Loucy (cell line): ENCODE measurements at regions not wholly inside any gene's neighbourhood (a gene's known extent, or its start where the extent isn't known, plus 50 kb on each side); places are given as distances from the start of the nearest gene placed in this dataset.
"Not testable (repeated sequence)": the region's sequence is repeated elsewhere in the genome, so short reads cannot be mapped to it uniquely, and the experiment has no call there.

Experiments used
- H2AFZ ChIP-seq: fragments of 200-600 bp; sonication (generic); 2 replicates; pipeline ENCODE4 v1.6.0; 2016; ENCODE audit warnings: antibody characterized with exemption, mild to moderate bottlenecking, low read length, moderate library complexity
- H3F3A ChIP-seq: fragments of 200-600 bp; 2 replicates; pipeline ENCODE4 v1.6.0; 2016; ENCODE audit warnings: antibody characterized with exemption, low read depth, mild to moderate bottlenecking
- H3K27me3 ChIP-seq: fragments of 200-600 bp; sonication (generic); 2 replicates; pipeline ENCODE4 v1.6.1; 2014; ENCODE audit warnings: low read length, mild to moderate bottlenecking; ENCODE audit not compliant: insufficient read depth, poor library complexity, severe bottlenecking
- H3K36me3 ChIP-seq: fragments of 200-600 bp; sonication (generic); 2 replicates; pipeline ENCODE4 v1.6.1; 2016; ENCODE audit warnings: low read length; ENCODE audit not compliant: insufficient read depth
- H3K4me1 ChIP-seq: fragments of 200-600 bp; sonication (generic); 2 replicates; pipeline ENCODE4 v1.5.1; 2014; ENCODE audit warnings: low read length, mild to moderate bottlenecking; ENCODE audit not compliant: insufficient read depth, poor library complexity, severe bottlenecking
- H3K4me2 ChIP-seq: fragments of 200-600 bp; sonication (generic); 2 replicates; pipeline ENCODE4 v1.6.0; 2014; ENCODE audit warnings: antibody characterized with exemption, low read length, low read depth, mild to moderate bottlenecking; ENCODE audit not compliant: poor library complexity, severe bottlenecking
- H3K4me3 ChIP-seq: fragments of 200-600 bp; sonication (generic); 2 replicates; pipeline ENCODE4 v1.5.1; 2014; ENCODE audit warnings: low read length, mild to moderate bottlenecking, mixed read lengths; ENCODE audit not compliant: poor library complexity, severe bottlenecking
- H3K79me2 ChIP-seq: fragments of 200-600 bp; sonication (generic); 2 replicates; pipeline ENCODE4 v1.6.1; 2014; ENCODE audit warnings: low read length; ENCODE audit not compliant: insufficient read depth
- H3K9ac ChIP-seq: fragments of 200-600 bp; sonication (generic); 2 replicates; pipeline ENCODE4 v1.6.0; 2014; ENCODE audit warnings: mild to moderate bottlenecking, low read depth, low read length, moderate library complexity; ENCODE audit not compliant: poor library complexity, severe bottlenecking
- H3K9me2 ChIP-seq: fragments of 200-600 bp; sonication (generic); replicated peaks from 2 replicates; pipeline ENCODE4 v1.6.1; 2016; ENCODE audit warnings: low read depth, low read length, mixed read lengths
- H3K9me3 ChIP-seq: fragments of 200-600 bp; sonication (generic); 2 replicates; pipeline ENCODE4 v1.6.1; 2014; ENCODE audit warnings: mild to moderate bottlenecking, antibody characterized with exemption, low read length, low read depth; ENCODE audit not compliant: insufficient read depth
- H4K20me1 ChIP-seq: fragments of 200-600 bp; sonication (generic); 2 replicates; pipeline ENCODE4 v1.6.0; 2014; ENCODE audit warnings: antibody characterized with exemption, low read length, mild to moderate bottlenecking; ENCODE audit not compliant: insufficient read depth, poor library complexity, severe bottlenecking
- CTCF ChIP-seq: fragments of 200-600 bp; sonication (generic); conservative IDR thresholded peaks from 2 replicates; pipeline ENCODE4 v1.5.1; 2014; ENCODE audit warnings: mild to moderate bottlenecking, antibody characterized with exemption, low read length
- EZH2phosphoT487 ChIP-seq: fragments of 200-600 bp; IDR thresholded peaks from 2 replicates; pipeline ENCODE4 v1.6.1; 2018; ENCODE audit warnings: antibody characterized with exemption, mild to moderate bottlenecking, moderate library complexity, borderline replicate concordance

GRCh38 chr4:12472087-12472486 lies 1012.1 kb downstream of the RAB28 start:
- Histone ChIP-seq H3F3A (no peaks in the 10 kb centered on the region), H3K27me3 (no peaks in the 10 kb centered on the region), H3K9me2 (no peaks in the 10 kb centered on the region), H4K20me1 (no peaks in the 10 kb centered on the region), H3K36me3 (no peaks in the 10 kb centered on the region), H3K4me2 (no peak overlapping the region), H3K79me2 (no peaks in the 10 kb centered on the region), H3K4me3 (no peak overlapping the region), H3K9me3 (no peaks in the 10 kb centered on the region), H3K9ac (no peak overlapping the region), H3K4me1 (no peaks in the 10 kb centered on the region), H2AFZ (no peak overlapping the region)
- TF ChIP-seq CTCF (no peak), EZH2phosphoT487 (no peak)

- Histone ChIP-seq H4K20me1 (no peaks in the 10 kb centered on the region), H3F3A (no peaks in the 10 kb centered on the region), H3K36me3 (no peaks in the 10 kb centered on the region), H3K27me3 (no peaks in the 10 kb centered on the region), H3K9me3 (no peaks in the 10 kb centered on the region), H3K4me3 (no peak overlapping the region), H3K9me2 (no peaks in the 10 kb centered on the region), H2AFZ (no peak overlapping the region), H3K79me2 (no peaks in the 10 kb centered on the region), H3K4me1 (no peaks in the 10 kb centered on the region), H3K9ac (no peak overlapping the region), H3K4me2 (no peak overlapping the region)
- no peak for TF ChIP-seq CTCF
- no peak for TF ChIP-seq EZH2phosphoT487
Measured at GRCh38 chr4:12471193-12471592, 1012.9 kb downstream of the RAB28 start.

GRCh38 chr4:12461576-12461975 lies 1022.6 kb downstream of the RAB28 start:
- H2AFZ ChIP-seq, H3K4me2 ChIP-seq, H3K9me2 ChIP-seq, H3K4me3 ChIP-seq, H3K36me3 ChIP-seq, H3K27me3 ChIP-seq, H4K20me1 ChIP-seq, H3K9ac ChIP-seq, H3K79me2 ChIP-seq, H3K4me1 ChIP-seq, H3K9me3 ChIP-seq, H3F3A ChIP-seq: not testable (repeated sequence)

GRCh38 chr4:12459126-12459525 lies 1025.0 kb downstream of the RAB28 start:
- Histone ChIP-seq H3K4me2 (no peak overlapping the region), H3K4me1 (no peaks in the 10 kb centered on the region), H3K27me3 (no peaks in the 10 kb centered on the region), H3K79me2 (no peaks in the 10 kb centered on the region), H3K9me2 (no peaks in the 10 kb centered on the region), H3K9me3 (peaks cover 7% of the 10 kb centered on the region; the same call in 1 of the 2 replicates), H3F3A (no peaks in the 10 kb centered on the region), H4K20me1 (no peaks in the 10 kb centered on the region), H3K36me3 (no peaks in the 10 kb centered on the region), H3K4me3 (no peak overlapping the region), H3K9ac (no peak overlapping the region), H2AFZ (no peak overlapping the region)
- no peak for TF ChIP-seq EZH2phosphoT487
- no peak for TF ChIP-seq CTCF
